GM10266 (cell line): ENCODE measurements at regions not wholly inside any gene's neighbourhood (a gene's known extent, or its start where the extent isn't known, plus 50 kb on each side); places are given as distances from the start of the nearest gene placed in this dataset.

Experiments used
- DNase-seq: peaks from one replicate; pipeline ENCODE4 v3.0.0; 2012; ENCODE audit errors: extremely low spot score
- TF ChIP-seq, protein P1 (sequence below): IDR thresholded peaks from 2 replicates; pipeline ENCODE4 v1.5.1; 2012; ENCODE audit warnings: mild to moderate bottlenecking, low read depth; ENCODE audit not compliant: control insufficient read depth, insufficient read depth; ENCODE audit errors: missing control alignments

DNA sequence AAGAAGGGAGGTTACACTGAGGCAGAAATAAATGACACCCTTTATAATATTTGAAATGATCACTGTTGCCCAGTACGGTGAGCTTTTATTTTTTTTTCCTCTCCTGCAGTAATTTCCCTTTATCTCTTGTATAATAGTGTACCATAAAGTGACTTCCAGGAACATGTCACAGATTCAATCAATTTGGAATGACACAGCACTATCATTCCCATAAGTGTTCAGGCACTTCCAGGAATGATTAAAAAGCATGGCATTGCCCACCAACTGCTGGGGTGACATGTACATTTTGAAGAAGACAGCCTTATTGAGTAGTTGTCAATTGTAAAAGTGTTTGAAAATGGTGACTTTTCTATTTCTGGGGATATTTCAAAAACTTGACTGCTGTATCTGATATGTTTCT lies 1700.9 kb upstream of the NUDT12 start:
- TF ChIP-seq, protein P1, sequence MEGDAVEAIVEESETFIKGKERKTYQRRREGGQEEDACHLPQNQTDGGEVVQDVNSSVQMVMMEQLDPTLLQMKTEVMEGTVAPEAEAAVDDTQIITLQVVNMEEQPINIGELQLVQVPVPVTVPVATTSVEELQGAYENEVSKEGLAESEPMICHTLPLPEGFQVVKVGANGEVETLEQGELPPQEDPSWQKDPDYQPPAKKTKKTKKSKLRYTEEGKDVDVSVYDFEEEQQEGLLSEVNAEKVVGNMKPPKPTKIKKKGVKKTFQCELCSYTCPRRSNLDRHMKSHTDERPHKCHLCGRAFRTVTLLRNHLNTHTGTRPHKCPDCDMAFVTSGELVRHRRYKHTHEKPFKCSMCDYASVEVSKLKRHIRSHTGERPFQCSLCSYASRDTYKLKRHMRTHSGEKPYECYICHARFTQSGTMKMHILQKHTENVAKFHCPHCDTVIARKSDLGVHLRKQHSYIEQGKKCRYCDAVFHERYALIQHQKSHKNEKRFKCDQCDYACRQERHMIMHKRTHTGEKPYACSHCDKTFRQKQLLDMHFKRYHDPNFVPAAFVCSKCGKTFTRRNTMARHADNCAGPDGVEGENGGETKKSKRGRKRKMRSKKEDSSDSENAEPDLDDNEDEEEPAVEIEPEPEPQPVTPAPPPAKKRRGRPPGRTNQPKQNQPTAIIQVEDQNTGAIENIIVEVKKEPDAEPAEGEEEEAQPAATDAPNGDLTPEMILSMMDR: no peak
- no peak for DNase-seq

DNA sequence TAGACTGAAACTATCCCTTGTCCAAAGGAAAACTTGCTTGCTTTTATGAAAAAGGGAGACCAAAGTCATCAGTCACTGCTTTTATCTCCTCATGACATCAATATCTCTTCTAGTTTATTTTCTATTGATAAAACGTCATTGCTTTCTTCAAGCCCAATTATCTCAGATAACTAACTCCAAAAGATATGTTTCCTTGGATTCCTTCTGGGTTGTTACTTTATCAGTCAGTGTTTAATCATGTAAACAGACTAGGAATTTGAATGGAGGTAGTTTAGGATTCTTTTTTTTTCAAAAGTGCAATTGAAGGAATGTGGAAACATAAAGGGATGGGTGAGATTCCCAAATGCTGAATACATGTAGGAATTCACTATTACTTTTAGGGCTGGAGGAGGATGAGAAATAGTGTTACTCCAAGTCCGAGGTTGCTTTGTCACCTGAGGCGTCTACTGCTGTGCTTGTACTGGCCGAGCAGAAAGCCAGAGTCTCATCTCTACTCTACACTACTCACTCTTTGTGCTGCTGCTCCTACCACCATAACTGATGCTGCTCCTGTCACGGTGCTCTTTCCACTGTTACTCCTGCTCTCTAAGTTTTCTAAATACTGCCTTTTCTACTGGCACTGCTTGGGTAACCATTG lies 1697.1 kb upstream of the NUDT12 start:
- TF ChIP-seq, protein P1: no peak
- DNase-seq: no peak

DNA sequence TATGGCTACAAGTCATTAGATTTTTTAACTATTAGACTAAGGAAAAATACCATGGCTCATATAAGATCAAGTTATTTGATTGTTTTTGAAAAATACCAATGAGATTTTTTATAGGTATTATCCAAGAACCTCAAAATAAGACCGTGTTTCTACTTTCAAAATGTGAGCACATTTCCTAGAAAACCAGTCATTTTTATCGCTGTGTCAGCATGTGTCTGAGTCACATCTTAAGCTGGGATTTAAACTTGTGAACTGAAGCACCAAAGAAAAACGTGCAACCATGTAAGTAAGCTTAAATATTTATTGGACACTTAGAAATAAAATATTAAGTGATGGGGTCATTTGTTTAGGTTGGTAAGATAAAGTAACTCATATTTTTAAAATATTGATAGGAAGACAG lies 1676.0 kb upstream of the NUDT12 start:
- no peak for DNase-seq
- TF ChIP-seq, protein P1: no peak

DNA sequence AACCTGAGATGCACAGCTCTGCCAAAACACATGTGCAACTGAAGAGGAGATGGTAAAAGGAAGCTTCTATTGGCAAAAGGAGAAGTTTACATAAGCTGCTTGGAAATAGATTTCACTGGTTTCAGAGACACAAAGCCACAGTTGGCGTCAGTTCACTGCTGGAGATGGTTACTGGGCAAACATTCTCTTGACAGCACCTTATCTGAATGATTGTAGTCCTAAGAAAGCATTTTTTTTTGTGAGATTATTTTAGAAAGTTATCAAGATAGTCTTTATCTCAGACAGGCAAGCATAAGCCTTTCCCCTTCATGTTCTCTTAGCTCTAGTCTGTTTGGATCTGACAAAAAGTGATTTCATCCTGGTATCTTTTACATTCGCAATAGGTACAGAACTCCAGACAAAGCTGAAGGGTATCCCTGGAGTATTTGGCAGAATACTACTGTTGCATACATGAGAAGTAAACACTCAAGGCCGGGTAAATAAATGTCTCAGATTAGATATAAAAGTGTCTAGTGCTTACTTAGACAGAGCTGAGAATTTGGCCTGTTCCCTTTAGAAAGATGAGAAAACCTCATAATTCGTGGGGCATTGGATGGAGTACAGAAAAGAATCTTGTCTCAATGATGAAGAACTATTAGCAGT lies 1668.0 kb upstream of the NUDT12 start:
- TF ChIP-seq, protein P1: no peak
- no peak for DNase-seq

DNA sequence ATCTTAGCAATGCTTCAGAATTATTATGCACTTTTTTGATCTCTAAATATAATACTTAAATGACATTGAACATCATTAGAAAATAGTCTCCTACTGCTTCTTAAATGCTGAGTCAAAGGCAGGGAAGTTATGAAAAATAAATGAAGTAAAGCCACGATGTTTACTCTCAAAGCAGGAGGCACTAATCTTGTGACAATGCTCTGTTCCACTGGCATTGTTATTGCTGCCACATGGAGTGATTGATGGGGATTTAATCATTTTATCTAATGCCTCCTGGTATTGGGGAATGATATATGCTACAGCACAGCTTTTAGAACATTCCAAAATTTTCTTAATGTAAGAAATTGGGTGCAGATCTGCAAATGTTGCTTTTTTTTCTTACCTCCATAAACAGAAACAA lies 1655.4 kb upstream of the NUDT12 start:
- TF ChIP-seq, protein P1: no peak
- DNase-seq: no peak

DNA sequence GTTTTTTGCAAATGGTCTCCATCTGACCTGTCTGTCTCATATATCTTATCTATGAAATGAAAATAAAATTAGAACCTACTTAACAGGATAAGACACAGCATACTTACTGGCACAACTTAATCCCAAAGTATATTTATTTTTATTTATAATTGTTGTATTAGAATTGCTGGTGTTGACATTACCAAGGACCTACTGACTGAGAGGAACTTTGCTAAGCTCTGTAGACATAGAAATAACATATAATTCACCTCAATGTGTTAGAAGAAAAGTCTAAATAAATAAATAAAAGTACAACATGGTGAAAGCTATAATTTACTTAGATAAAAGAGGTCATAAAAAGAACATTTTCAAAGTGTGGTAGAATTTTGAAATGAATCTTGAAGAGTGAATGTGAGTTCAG lies 1650.5 kb upstream of the NUDT12 start:
- no peak for DNase-seq
- TF ChIP-seq, protein P1: no peak

DNA sequence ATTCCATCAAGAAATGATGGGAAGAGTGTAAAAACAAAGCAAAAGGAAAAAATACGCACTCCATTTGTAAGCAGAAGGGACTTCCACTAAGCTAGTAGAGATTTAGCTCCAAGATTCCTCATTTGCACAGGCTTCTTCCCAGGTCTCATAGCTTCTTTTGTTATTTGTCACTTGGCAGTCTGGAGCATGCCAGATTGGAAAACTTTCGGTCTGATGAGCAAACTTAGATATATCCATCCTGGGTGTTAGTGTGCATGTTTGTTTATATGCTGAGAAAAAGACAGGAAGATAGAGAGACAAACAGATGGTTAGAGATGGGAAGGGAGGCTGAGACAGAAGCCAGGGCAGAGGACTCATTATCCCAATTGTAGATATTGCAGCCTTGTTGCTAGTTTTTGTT lies 1644.5 kb upstream of the NUDT12 start:
- TF ChIP-seq, protein P1: no peak
- no peak for DNase-seq
